GM23338 (cell line): ENCODE measurements at regions not wholly inside any gene's neighbourhood (a gene's known extent, or its start where the extent isn't known, plus 50 kb on each side); places are given as distances from the start of the nearest gene placed in this dataset.

Experiments
- ATAC-seq: fragments of 200-7000 bp; cut with Tn5 transposase; 3 replicates; pipeline ENCODE4 v1.9.1; 2020
- DNase-seq: peaks from one replicate; pipeline ENCODE4 v3.0.0-alpha.2; 2015; ENCODE audit warnings: low spot score
- H2AFZ ChIP-seq: fragments of 200-600 bp; sonication (generic); 2 replicates; pipeline ENCODE4 v1.8.0; 2016; ENCODE audit warnings: antibody characterized with exemption, mild to moderate bottlenecking, moderate library complexity
- H3F3A ChIP-seq: fragments of 200-600 bp; sonication (generic); replicated peaks from 2 replicates; pipeline ENCODE4 v1.8.0; 2017; ENCODE audit warnings: antibody characterized with exemption, mixed run types, low read depth
- H3K27ac ChIP-seq: fragments of 200-600 bp; sonication (generic); 2 replicates; pipeline ENCODE4 v1.6.1; 2016; ENCODE audit warnings: low read depth
- H3K27me3 ChIP-seq: fragments of 200-600 bp; sonication (generic); 2 replicates; pipeline ENCODE4 v1.8.0; 2016; ENCODE audit warnings: mild to moderate bottlenecking, mixed run types, moderate library complexity; ENCODE audit not compliant: insufficient read depth
- H3K36me3 ChIP-seq: fragments of 200-600 bp; sonication (generic); 2 replicates; pipeline ENCODE4 v1.8.0; 2016; ENCODE audit warnings: mild to moderate bottlenecking; ENCODE audit not compliant: insufficient read depth
- H3K4me1 ChIP-seq: fragments of 200-600 bp; sonication (generic); 2 replicates; pipeline ENCODE4 v1.8.0; 2016; ENCODE audit warnings: mild to moderate bottlenecking, moderate library complexity; ENCODE audit not compliant: insufficient read depth
- H3K4me2 ChIP-seq: fragments of 200-600 bp; sonication (generic); 2 replicates; pipeline ENCODE4 v1.7.1; 2017; ENCODE audit warnings: mixed run types
- H3K4me3 ChIP-seq: fragments of 200-600 bp; sonication (generic); 2 replicates; pipeline ENCODE4 v1.6.1; 2016; ENCODE audit warnings: mixed run types
- H3K79me2 ChIP-seq: fragments of 200-600 bp; sonication (generic); replicated peaks from 2 replicates; pipeline ENCODE4 v1.8.0; 2017; ENCODE audit warnings: mild to moderate bottlenecking; ENCODE audit not compliant: insufficient read depth
- H3K9me2 ChIP-seq: fragments of 200-600 bp; sonication (generic); 2 replicates; pipeline ENCODE4 v1.8.0; 2017; ENCODE audit not compliant: insufficient read depth
- H4K20me1 ChIP-seq: fragments of 200-600 bp; sonication (generic); replicated peaks from 2 replicates; pipeline ENCODE4 v1.8.0; 2017; ENCODE audit warnings: mild to moderate bottlenecking; ENCODE audit not compliant: insufficient read depth
- H3K27ac Mint-ChIP-seq: 2 replicates; pipeline ENCODE4 v1.8.0; 2020; ENCODE audit warnings: inconsistent platforms, mild to moderate bottlenecking, moderate library complexity, mixed read lengths
- H3K27me3 Mint-ChIP-seq: 3 replicates; pipeline ENCODE4 v1.8.0; 2022; ENCODE audit warnings: low read depth, mild to moderate bottlenecking, moderate library complexity, mixed read lengths, inconsistent platforms; ENCODE audit not compliant: insufficient read depth, poor library complexity
- H3K36me3 Mint-ChIP-seq: 3 replicates; pipeline ENCODE4 v1.8.0; 2021; ENCODE audit warnings: low read depth, mild to moderate bottlenecking, inconsistent platforms, moderate library complexity, mixed read lengths
- H3K4me1 Mint-ChIP-seq: 3 replicates; pipeline ENCODE4 v1.8.0; 2020; ENCODE audit warnings: mild to moderate bottlenecking, inconsistent platforms, mixed read lengths
- H3K4me3 Mint-ChIP-seq: 3 replicates; pipeline ENCODE4 v1.8.0; 2021; ENCODE audit warnings: moderate library complexity, mild to moderate bottlenecking, inconsistent platforms, mixed read lengths
- H3K9me3 Mint-ChIP-seq: 3 replicates; pipeline ENCODE4 v1.8.0; 2020; ENCODE audit warnings: moderate library complexity, mild to moderate bottlenecking, inconsistent platforms, mixed read lengths
- EZH2 ChIP-seq: fragments of 200-600 bp; sonication (generic); IDR thresholded peaks from one replicate; pipeline ENCODE4 v1.8.0; 2017; ENCODE audit warnings: antibody characterized with exemption, mild to moderate bottlenecking, low read depth; ENCODE audit not compliant: unreplicated experiment
- EZH2phosphoT487 ChIP-seq: fragments of 200-600 bp; sonication (generic); IDR thresholded peaks from one replicate; pipeline ENCODE4 v1.8.1; 2018; ENCODE audit warnings: antibody characterized with exemption; ENCODE audit not compliant: unreplicated experiment
- JUNB ChIP-seq: IDR thresholded peaks from one replicate; pipeline ENCODE4 v1.6.1; 2016; ENCODE audit warnings: antibody characterized with exemption; ENCODE audit not compliant: unreplicated experiment
- NANOG ChIP-seq: IDR thresholded peaks from 2 replicates; pipeline ENCODE4 v1.6.1; 2016; ENCODE audit warnings: antibody characterized with exemption, borderline replicate concordance
- POLR2AphosphoS5 ChIP-seq: IDR thresholded peaks from 2 replicates; pipeline ENCODE4 v1.6.1; 2016; ENCODE audit warnings: antibody characterized with exemption, low read depth
- STAT1 ChIP-seq: IDR thresholded peaks from one replicate; pipeline ENCODE4 v1.6.1; 2016; ENCODE audit warnings: antibody characterized with exemption; ENCODE audit not compliant: unreplicated experiment
- ZNF331 ChIP-seq: fragments of 250-450 bp; sonication (Bioruptor Pico); IDR thresholded peaks from 2 replicates; pipeline ENCODE4 v1.5.0; 2020; ENCODE audit warnings: low read depth, mild to moderate bottlenecking, moderate library complexity
- TF ChIP-seq, protein P1 (sequence below), 2 experiments: fragments of 200-600 bp in 1 of 2; sonication (generic) in 1 of 2; conservative IDR thresholded peaks; 2 replicates each; pipeline versions ENCODE4 v1.5.1 to v1.6.1; 2016 to 2017; ENCODE audit warnings: antibody characterized with exemption in 2 of 2, low read depth in 2 of 2, mild to moderate bottlenecking in 2 of 2, moderate library complexity in 1 of 2

DNA sequence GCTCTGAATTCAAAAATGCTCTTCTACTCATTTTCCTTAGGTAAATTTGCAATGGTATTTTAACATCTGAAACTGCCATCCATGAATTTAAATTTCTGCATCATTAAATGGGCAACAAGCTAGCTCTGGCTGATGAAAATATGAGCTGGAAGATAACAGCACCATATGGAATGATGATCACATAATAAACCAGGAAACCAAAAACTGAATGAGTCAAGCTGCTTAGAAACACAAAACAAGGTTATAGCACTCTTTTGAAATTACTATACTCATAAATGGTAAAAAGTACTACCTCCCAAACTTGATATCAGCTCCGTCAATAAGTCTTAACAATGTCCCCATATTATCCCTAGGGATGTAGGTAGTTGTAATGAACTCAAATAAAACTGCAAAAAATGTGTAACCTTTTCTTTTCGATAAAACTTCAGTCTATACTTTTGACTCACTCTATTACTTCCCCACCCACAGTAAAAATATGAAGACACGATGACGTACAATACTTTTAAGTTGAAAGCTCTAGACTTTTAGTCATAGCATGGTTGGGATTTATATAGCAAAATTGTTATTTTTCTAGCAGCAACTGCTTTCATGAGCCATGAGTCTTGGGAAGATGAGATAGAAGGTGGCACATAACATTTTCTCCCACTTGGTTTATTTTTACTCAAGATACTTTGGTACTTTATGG is 396.7 kb downstream of the CDH2 start (continued):
- TF ChIP-seq EZH2, result no peak
- TF ChIP-seq POLR2AphosphoS5, result no peak
- TF ChIP-seq, protein P1, sequence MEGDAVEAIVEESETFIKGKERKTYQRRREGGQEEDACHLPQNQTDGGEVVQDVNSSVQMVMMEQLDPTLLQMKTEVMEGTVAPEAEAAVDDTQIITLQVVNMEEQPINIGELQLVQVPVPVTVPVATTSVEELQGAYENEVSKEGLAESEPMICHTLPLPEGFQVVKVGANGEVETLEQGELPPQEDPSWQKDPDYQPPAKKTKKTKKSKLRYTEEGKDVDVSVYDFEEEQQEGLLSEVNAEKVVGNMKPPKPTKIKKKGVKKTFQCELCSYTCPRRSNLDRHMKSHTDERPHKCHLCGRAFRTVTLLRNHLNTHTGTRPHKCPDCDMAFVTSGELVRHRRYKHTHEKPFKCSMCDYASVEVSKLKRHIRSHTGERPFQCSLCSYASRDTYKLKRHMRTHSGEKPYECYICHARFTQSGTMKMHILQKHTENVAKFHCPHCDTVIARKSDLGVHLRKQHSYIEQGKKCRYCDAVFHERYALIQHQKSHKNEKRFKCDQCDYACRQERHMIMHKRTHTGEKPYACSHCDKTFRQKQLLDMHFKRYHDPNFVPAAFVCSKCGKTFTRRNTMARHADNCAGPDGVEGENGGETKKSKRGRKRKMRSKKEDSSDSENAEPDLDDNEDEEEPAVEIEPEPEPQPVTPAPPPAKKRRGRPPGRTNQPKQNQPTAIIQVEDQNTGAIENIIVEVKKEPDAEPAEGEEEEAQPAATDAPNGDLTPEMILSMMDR (conservative IDR thresholded peaks at IDR 0.05; ENCODE audit: low read depth in 2 of 2), result no peak
- TF ChIP-seq STAT1, result no peak
- TF ChIP-seq JUNB, result no peak

DNA sequence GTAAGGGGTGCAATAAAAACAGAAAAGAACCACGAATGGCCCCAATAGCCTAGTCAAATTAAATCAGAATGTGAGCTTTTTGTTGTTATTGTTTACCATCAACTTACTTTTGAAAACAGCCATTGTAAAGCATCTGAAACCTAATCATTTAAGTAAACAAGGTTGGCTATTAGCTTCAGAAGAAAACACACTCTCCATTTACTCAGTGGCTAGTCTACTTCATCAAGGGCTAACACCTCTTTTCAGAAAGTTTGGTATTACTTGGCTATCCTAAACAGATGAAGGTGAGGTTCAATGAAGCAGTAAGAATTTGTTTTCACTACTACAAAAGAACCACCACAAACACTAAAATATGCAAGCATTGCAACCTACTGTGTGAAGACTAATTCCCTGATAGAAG is 398.0 kb downstream of the CDH2 start:
- Mint-ChIP-seq H3K9me3 (no peaks in the 10 kb centered on the region), H3K27ac (no peak overlapping the region)

DNA sequence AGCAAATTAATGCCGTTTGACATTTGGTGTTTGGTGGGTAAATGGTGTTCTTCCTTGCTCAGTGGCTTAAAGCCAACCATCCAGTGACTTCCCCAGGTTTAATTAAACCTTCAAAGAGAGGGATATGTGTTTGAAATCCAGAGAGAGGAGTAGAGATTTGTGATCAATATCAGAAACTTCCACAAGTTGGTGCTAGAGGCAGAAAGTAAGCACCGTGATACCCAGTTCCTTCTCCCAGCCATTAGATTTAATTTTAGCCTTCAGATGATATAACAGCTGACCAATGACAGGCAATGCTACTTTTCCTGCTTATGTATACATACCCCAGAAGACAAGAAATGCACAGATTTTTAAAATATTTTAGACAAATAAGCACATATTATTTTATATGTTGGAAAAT is 398.5 kb downstream of the CDH2 start:
- ATAC-seq (peak; percentile 84), DNase-seq (peak; percentile 52)
- Histone ChIP-seq H4K20me1 (no peaks in the 10 kb centered on the region; the same call in 1 of the 2 replicates), H3F3A (no peaks in the 10 kb centered on the region), H3K4me2 (peak overlapping the region; percentile 2; the same call in 1 of the 2 replicates), H2AFZ (no peak overlapping the region), H3K27ac (no peak overlapping the region), H3K79me2 (no peaks in the 10 kb centered on the region), H3K27me3 (peaks cover 19% of the 10 kb centered on the region; the same call in 1 of the 2 replicates), H3K36me3 (no peaks in the 10 kb centered on the region), H3K4me3 (no peak overlapping the region), H3K4me1 (no peaks in the 10 kb centered on the region), H3K9me2 (no peaks in the 10 kb centered on the region)
- Mint-ChIP-seq H3K27ac (no peak overlapping the region), H3K4me3 (no peak overlapping the region), H3K4me1 (peaks cover 13% of the 10 kb centered on the region), H3K36me3 (no peaks in the 10 kb centered on the region), H3K9me3 (no peaks in the 10 kb centered on the region), H3K27me3 (no peaks in the 10 kb centered on the region)
- no peak for TF ChIP-seq POLR2AphosphoS5
- TF ChIP-seq EZH2phosphoT487, result no peak
- TF ChIP-seq NANOG, result no peak
- TF ChIP-seq, protein P1 (conservative IDR thresholded peaks at IDR 0.05; ENCODE audit: low read depth in 2 of 2), result peak; percentile 56 to 64
- no peak for TF ChIP-seq STAT1
- TF ChIP-seq ZNF331 (CRISPR knock-in tag), result no peak

More for the DNA sequence above, 398.0 kb downstream of the CDH2 start:
- H3K4me3 ChIP-seq, result no peak overlapping the region
- H3K27ac ChIP-seq, result no peak overlapping the region
- TF ChIP-seq ZNF331 (CRISPR knock-in tag), result no peak
- TF ChIP-seq NANOG, result peak; percentile 60
- Mint-ChIP-seq H3K36me3 (no peaks in the 10 kb centered on the region), H3K27me3 (no peaks in the 10 kb centered on the region), H3K4me1 (peaks cover 13% of the 10 kb centered on the region), H3K4me3 (no peak overlapping the region)
- DNase-seq, result peak; percentile 7
- no peaks in the 10 kb centered on the region; the same call in 1 of the 2 replicates for H4K20me1 ChIP-seq
- peak; percentile 86 for ATAC-seq
- no peaks in the 10 kb centered on the region for H3K4me1 ChIP-seq
- H2AFZ ChIP-seq, result no peak overlapping the region
- H3K36me3 ChIP-seq, result no peaks in the 10 kb centered on the region
- peak overlapping the region; percentile 2; the same call in 1 of the 2 replicates for H3K4me2 ChIP-seq
- H3K27me3 ChIP-seq, result peaks cover 19% of the 10 kb centered on the region; the same call in 1 of the 2 replicates
- H3K79me2 ChIP-seq, result no peaks in the 10 kb centered on the region
- H3K9me2 ChIP-seq, result no peaks in the 10 kb centered on the region
- H3F3A ChIP-seq, result no peaks in the 10 kb centered on the region
